HepG2 (cell line): ENCODE measurements at regions not wholly inside any gene's neighbourhood (a gene's known extent, or its start where the extent isn't known, plus 50 kb on each side); places are given as distances from the start of the nearest gene placed in this dataset.

Experiments
- FOXC1 ChIP-seq: sonication (generic); formaldehyde crosslinking; IDR thresholded peaks from 2 replicates; pipeline ENCODE4 v1.8.0; 2022; ENCODE audit warnings: mild to moderate bottlenecking, missing genetic modification reagents, borderline replicate concordance
- FOXM1 ChIP-seq: sonication (generic); formaldehyde crosslinking; IDR thresholded peaks from 2 replicates; pipeline ENCODE4 v1.5.0; 2020; ENCODE audit warnings: missing genetic modification reagents
- TF ChIP-seq, protein P1 (sequence below), 2 experiments: IDR thresholded peaks; 2 replicates each; pipeline ENCODE4 v1.6.1; 2011 to 2012; ENCODE audit warnings: low read length in 2 of 2, borderline replicate concordance in 1 of 2, low read depth in 1 of 2, mild to moderate bottlenecking in 1 of 2, moderate library complexity in 1 of 2
- TF ChIP-seq, protein P2 (sequence below): sonication (generic); formaldehyde crosslinking; IDR thresholded peaks from 2 replicates; pipeline ENCODE4 v1.8.0; 2022; ENCODE audit warnings: missing genetic modification reagents, mild to moderate bottlenecking, borderline replicate concordance

DNA sequence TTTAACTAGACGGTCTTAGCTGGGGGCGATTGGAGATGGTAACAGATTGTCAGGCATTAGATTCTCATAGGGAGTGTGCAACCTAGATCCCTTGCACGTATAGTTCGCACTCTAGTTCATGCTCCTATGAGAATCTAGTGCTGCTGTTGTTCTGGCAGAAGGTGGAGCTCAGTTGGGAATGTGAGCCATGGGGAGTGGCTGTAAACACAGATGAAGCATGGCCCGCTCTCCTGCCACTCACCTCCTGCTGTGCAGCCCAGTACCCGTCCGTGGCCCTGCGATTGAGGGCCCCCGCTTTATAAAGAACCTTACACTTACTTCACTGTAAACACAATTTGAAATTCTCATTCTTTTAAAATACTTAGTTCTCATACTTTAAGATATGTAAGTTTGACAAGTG lies 339.4 kb downstream of the CDH26 start:
- TF ChIP-seq, protein P1, sequence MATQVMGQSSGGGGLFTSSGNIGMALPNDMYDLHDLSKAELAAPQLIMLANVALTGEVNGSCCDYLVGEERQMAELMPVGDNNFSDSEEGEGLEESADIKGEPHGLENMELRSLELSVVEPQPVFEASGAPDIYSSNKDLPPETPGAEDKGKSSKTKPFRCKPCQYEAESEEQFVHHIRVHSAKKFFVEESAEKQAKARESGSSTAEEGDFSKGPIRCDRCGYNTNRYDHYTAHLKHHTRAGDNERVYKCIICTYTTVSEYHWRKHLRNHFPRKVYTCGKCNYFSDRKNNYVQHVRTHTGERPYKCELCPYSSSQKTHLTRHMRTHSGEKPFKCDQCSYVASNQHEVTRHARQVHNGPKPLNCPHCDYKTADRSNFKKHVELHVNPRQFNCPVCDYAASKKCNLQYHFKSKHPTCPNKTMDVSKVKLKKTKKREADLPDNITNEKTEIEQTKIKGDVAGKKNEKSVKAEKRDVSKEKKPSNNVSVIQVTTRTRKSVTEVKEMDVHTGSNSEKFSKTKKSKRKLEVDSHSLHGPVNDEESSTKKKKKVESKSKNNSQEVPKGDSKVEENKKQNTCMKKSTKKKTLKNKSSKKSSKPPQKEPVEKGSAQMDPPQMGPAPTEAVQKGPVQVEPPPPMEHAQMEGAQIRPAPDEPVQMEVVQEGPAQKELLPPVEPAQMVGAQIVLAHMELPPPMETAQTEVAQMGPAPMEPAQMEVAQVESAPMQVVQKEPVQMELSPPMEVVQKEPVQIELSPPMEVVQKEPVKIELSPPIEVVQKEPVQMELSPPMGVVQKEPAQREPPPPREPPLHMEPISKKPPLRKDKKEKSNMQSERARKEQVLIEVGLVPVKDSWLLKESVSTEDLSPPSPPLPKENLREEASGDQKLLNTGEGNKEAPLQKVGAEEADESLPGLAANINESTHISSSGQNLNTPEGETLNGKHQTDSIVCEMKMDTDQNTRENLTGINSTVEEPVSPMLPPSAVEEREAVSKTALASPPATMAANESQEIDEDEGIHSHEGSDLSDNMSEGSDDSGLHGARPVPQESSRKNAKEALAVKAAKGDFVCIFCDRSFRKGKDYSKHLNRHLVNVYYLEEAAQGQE (IDR thresholded peaks at IDR 0.05; ENCODE audit: borderline replicate concordance in 1 of 2, low read depth in 1 of 2, low read length in 2 of 2) = no peak
- TF ChIP-seq, protein P2, sequence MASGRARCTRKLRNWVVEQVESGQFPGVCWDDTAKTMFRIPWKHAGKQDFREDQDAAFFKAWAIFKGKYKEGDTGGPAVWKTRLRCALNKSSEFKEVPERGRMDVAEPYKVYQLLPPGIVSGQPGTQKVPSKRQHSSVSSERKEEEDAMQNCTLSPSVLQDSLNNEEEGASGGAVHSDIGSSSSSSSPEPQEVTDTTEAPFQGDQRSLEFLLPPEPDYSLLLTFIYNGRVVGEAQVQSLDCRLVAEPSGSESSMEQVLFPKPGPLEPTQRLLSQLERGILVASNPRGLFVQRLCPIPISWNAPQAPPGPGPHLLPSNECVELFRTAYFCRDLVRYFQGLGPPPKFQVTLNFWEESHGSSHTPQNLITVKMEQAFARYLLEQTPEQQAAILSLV (CRISPR knock-in tag) = no peak
- TF ChIP-seq FOXM1 (CRISPR knock-in tag) = no peak
- TF ChIP-seq FOXC1 = no peak
